Memory B cell (primary cell): ENCODE measurements at regions not wholly inside any gene's neighbourhood (a gene's known extent, or its start where the extent isn't known, plus 50 kb on each side); places are given as distances from the start of the nearest gene placed in this dataset.

Experiments
- ATAC-seq: fragments of 150-1000 bp; cut with Tn5 transposase; 2 replicates; pipeline ENCODE4 v1.10.0; 2021; ENCODE audit warnings: low read depth, mild to moderate bottlenecking, moderate library complexity
- DNase-seq, 2 donors: peaks; one replicate each; pipeline ENCODE4 v3.0.0; 2022; ENCODE audit warnings: low spot score in 2 of 2
- H3K27ac Mint-ChIP-seq: one replicate; pipeline ENCODE4 v1.8.0; 2022; ENCODE audit warnings: mild to moderate bottlenecking, moderate library complexity, mixed read lengths
- H3K27me3 Mint-ChIP-seq: one replicate; pipeline ENCODE4 v1.8.0; 2022; ENCODE audit warnings: mixed read lengths
- H3K36me3 Mint-ChIP-seq: one replicate; pipeline ENCODE4 v1.8.0; 2022; ENCODE audit warnings: mild to moderate bottlenecking, mixed read lengths
- H3K4me1 Mint-ChIP-seq: one replicate; pipeline ENCODE4 v1.8.0; 2022; ENCODE audit warnings: mixed read lengths
- H3K4me3 Mint-ChIP-seq: one replicate; pipeline ENCODE4 v1.8.0; 2022; ENCODE audit warnings: mild to moderate bottlenecking, moderate library complexity, mixed read lengths
- H3K9me3 Mint-ChIP-seq: one replicate; pipeline ENCODE4 v1.8.0; 2022; ENCODE audit warnings: mixed read lengths

DNA sequence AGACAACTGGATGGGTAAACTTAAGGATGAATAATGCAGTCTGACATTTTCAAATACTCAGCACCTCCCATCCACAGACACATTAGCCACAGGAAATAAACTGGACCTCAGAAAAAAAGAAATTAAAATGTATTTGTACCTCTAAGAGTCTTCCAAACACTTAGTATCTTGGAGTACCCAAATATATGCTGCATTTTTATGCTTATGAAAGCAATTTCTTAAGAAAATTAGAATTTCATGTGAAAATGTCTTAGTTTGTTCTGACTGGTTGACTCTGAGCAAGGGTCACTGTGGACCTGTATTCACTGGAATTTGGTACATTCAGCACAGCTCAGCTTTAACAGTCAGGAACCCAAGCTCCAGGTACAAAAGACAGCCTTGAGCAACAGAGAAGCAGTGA lies 216.2 kb upstream of the UBE2E2 start:
- peaks cover 5% of the 10 kb centered on the region for H3K9me3 Mint-ChIP-seq
- H3K27ac Mint-ChIP-seq: no peak overlapping the region
- DNase-seq (no peak), ATAC-seq (no peak)
- H3K36me3 Mint-ChIP-seq: no peaks in the 10 kb centered on the region
- H3K4me1 Mint-ChIP-seq: no peaks in the 10 kb centered on the region
- H3K4me3 Mint-ChIP-seq: no peak overlapping the region
- peaks cover 8% of the 10 kb centered on the region for H3K27me3 Mint-ChIP-seq

DNA sequence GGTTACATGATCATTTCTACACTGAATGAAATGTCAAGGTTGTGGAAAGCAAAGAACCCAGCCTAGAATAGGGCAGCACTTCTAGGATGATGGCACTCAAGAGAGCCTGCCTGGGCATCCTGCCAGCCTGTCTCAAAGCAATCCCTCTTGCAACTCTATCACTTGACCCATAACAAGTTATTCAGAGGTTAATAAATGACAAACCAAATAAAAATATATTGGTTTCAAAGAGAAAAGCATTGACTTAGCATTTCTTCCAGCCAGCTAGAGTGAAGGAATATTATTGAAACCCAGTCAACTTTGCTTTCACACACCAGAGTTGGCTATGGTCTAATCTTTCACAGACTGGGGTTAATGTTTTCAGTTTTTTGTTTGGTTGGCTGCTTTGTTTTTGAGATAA lies 214.6 kb upstream of the UBE2E2 start:
- H3K27me3 Mint-ChIP-seq: peaks cover 5% of the 10 kb centered on the region
- no peaks in the 10 kb centered on the region for H3K36me3 Mint-ChIP-seq
- no peak overlapping the region for H3K4me3 Mint-ChIP-seq
- no peak for ATAC-seq
- peaks cover 5% of the 10 kb centered on the region for H3K9me3 Mint-ChIP-seq
- H3K27ac Mint-ChIP-seq: no peak overlapping the region
- DNase-seq: no peak
- no peaks in the 10 kb centered on the region for H3K4me1 Mint-ChIP-seq

DNA sequence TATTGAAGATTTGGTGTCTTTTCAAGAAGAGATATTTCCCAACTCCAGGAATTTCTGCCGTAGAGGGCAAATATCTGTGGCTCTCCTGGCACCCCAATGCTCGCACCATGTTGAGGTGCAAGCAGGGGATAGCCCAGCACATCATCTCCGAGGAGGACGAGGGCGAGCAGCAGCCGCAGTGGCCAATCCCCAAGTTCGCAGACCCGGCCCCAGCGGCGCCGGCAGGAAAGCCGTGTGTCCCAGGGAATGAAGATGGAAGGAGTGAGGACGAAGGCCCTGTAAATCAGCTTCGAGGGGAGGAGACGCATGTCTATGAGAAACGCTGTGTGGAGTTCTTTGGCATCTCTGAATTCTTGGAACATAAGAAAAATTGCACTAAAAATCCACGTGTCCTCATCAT lies 213.4 kb upstream of the UBE2E2 start:
- Mint-ChIP-seq H3K9me3 (peaks cover 5% of the 10 kb centered on the region), H3K4me3 (no peak overlapping the region), H3K4me1 (no peaks in the 10 kb centered on the region), H3K36me3 (no peaks in the 10 kb centered on the region), H3K27me3 (peaks cover 5% of the 10 kb centered on the region), H3K27ac (no peak overlapping the region)
- no peak for ATAC-seq
- DNase-seq: no peak

DNA sequence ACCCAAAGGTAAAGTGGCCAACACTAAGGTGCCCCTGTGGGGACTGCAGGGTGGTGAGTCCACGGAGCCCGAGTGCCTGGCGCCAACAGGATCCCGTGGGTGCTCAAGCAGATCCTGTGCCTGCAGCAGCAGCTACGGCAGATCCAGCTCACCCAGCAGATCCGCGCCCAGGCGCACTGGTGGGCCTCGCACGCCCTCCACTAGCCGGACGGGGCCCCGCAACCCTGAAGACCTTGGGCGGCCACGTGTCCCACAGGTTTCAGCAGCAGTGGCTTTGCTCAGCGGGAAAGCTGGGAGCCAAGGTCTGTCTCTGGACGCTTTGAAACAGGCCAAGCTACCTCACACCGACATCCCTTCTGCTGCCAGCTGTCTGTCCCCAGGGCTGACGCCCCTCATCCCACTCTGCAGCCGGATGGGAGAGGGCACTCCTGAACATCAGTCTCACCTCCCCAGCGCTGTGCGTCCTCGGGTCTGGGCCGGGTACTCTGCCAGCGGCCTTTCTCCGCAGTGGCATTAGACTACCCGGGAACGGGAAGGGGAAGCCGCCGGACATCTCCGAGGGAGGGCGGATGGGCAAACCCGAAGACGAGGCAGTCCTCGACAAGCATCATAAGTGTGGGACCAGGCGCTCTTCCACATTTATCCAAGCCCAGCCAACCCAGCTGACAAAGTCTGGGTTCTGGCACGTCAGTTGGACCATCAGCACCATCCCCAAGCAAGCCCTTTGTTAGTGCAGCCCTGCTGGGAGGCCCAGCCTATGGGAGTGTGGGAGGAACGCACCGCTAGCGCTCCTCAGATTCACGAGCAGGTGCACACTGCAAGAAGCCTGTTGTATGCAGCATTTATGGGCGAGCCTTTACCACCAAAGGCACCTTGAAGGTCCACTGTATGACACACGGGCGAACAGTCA lies 212.6 kb upstream of the UBE2E2 start:
- Mint-ChIP-seq H3K4me1 (no peaks in the 10 kb centered on the region), H3K4me3 (no peak overlapping the region), H3K27ac (no peak overlapping the region), H3K9me3 (peaks cover 2% of the 10 kb centered on the region), H3K36me3 (no peaks in the 10 kb centered on the region), H3K27me3 (peaks cover 4% of the 10 kb centered on the region)
- ATAC-seq (no peak), DNase-seq (no peak)

DNA sequence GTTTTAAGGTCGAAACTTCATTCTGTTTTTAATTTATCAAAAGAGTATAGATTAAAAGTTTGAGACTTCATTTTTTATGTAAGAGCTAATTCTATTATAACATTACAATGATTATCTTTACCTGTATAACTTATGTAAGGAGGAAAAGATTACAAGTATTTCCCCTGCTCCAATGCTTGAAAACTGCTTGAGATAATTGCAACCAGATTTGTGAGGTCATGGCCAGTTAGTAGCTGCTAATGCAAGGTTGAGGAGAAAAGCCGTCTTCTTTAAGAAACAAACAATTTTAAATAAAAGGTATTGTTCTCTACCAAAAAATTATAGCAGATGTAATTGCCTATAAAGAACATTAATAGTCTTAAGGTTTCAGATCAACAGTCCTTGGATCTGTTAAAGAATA lies 208.3 kb upstream of the UBE2E2 start:
- Mint-ChIP-seq H3K27me3 (peaks cover 2% of the 10 kb centered on the region), H3K27ac (no peak overlapping the region), H3K4me3 (no peak overlapping the region), H3K9me3 (no peaks in the 10 kb centered on the region), H3K4me1 (no peaks in the 10 kb centered on the region), H3K36me3 (no peaks in the 10 kb centered on the region)
- ATAC-seq (no peak), DNase-seq (no peak)

DNA sequence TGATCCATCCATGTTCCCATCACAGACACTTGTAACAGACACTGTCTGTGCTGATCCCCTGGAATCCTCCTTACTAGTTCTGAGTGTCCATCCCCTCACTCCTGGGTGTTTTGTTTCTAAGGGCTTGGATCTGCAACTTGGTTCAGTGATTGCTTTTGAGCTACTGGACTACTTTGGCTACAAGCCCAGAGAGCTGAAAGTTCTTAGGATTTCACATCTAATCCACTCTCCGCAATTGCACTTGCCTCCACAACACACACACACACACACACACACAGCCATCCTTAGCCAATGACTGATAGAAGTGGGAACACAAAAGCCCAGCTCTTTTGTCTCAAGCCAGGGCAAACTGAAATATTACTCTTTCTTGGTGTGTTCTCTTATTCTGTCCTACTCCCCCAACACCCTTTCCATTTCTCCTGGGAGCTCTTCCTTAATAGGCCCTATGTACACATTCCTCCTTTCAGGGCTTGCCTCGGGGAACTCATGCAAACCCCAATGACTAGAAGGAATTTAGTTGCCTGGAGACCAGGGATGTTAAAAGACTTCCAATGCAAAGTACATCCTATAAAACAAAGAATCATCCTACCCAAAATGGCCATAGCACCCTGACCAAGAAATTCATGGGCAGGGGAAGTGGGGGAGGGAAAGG lies 206.1 kb upstream of the UBE2E2 start:
- Mint-ChIP-seq H3K9me3 (no peaks in the 10 kb centered on the region), H3K27ac (no peak overlapping the region), H3K4me3 (no peak overlapping the region), H3K27me3 (no peaks in the 10 kb centered on the region), H3K4me1 (no peaks in the 10 kb centered on the region), H3K36me3 (no peaks in the 10 kb centered on the region)
- ATAC-seq (no peak), DNase-seq (no peak)

DNA sequence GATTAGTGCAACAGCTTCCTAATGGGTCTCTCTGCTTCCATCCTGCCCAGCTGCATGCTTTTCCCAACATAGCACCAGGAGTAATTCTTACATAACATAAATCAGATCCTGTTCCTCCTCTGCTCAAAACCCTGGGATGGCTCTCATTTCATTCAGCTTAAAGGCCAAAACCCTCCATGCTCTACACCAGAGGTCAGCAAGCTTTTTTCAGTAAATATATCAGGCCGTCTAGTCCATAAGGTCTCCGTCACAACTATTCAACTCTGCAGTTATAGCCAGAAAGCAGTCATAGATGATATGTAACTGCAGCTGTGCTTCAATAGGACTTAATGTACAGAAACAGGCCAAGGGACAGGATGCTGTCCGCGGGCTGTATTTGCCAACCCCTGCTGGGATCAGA lies 202.8 kb upstream of the UBE2E2 start:
- Mint-ChIP-seq H3K27ac (no peak overlapping the region), H3K36me3 (no peaks in the 10 kb centered on the region), H3K4me1 (no peaks in the 10 kb centered on the region), H3K4me3 (no peak overlapping the region), H3K27me3 (no peaks in the 10 kb centered on the region), H3K9me3 (no peaks in the 10 kb centered on the region)
- DNase-seq (no peak), ATAC-seq (no peak)

DNA sequence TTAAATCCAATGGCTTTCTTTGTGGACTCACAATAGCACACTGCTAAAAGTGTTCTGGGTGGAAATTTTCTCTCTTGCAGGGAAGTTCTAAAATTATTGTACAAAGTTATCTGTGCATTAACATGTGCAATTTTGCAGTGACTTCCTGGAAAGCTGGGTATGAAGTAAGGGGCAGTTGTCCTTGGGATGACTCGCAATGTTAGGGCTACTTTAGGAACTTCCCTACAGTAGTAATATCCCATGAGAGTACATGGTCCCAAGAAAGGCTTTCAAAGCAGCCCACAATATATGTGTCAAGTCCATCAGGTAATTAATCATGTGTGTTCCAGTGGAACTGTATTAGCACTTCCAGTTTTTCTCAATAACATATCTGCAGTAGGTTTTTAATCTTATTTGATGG lies 201.0 kb upstream of the UBE2E2 start:
- H3K36me3 Mint-ChIP-seq: no peaks in the 10 kb centered on the region
- no peaks in the 10 kb centered on the region for H3K9me3 Mint-ChIP-seq
- DNase-seq (no peak), ATAC-seq (no peak)
- no peak overlapping the region for H3K27ac Mint-ChIP-seq
- H3K4me1 Mint-ChIP-seq: no peaks in the 10 kb centered on the region
- H3K4me3 Mint-ChIP-seq: no peak overlapping the region
- no peaks in the 10 kb centered on the region for H3K27me3 Mint-ChIP-seq

DNA sequence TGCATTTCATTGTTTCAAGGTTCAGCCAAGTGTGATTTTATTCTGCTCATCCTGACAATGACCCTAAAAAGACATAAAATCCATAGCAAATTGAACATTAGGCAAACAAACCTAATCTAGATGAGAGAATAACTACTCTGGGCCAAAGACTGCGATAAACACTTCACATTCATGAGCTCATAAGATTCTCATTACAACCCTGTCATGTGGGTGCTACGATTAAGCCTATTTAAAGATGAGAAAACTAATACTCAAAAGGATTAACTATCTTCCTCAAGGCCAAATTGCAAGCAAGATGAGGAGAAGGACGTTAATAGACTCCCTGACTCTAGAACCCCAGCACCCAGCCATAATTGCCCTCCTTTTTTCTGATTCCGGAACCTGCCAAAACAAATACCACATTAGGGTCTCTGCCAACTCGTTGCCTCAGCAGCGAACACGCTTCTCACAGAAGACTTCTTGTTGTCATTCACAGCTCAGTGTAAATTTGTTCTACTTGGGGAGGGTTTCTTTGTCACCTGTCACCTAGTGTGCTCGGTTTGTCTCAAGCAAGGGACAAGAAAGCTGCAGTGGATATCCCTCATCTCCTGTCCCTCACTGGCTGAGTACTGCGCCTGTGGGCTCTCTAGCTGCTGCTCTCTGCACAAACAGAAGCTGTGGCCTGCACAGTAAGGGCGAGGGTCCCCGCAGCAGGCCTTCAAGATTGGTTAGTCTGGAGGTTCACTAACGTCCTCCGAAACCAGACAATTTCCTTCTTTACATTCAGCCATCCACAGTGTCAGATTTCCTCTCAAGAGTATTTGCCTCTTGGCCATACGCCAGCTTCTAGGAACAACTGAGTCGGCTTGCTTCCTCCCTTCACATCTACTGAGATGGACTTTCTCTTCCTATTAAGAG lies 200.0 kb upstream of the UBE2E2 start:
- DNase-seq (no peak), ATAC-seq (no peak)
- Mint-ChIP-seq H3K27me3 (no peaks in the 10 kb centered on the region), H3K27ac (no peak overlapping the region), H3K36me3 (no peaks in the 10 kb centered on the region), H3K4me3 (no peak overlapping the region), H3K4me1 (no peaks in the 10 kb centered on the region), H3K9me3 (no peaks in the 10 kb centered on the region)

DNA sequence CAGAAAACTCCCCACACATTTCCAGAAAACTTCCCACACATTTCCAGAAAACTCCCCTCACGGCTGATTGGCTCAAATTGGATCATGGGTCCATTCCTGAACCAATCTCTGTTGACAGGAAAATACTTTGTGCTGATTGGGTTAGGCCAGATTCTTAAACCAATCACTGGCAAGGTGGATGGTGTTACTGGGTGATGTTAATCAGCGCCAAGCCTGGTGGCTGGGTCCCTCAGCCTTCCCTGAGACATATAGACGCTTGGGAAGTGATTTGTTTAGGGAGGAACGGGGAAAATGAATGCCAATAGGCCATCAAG lies 199.4 kb upstream of the UBE2E2 start:
- no peaks in the 10 kb centered on the region for H3K4me1 Mint-ChIP-seq
- H3K4me3 Mint-ChIP-seq: no peak overlapping the region
- no peak overlapping the region for H3K27ac Mint-ChIP-seq
- no peaks in the 10 kb centered on the region for H3K9me3 Mint-ChIP-seq
- no peak for DNase-seq
- no peaks in the 10 kb centered on the region for H3K36me3 Mint-ChIP-seq
- H3K27me3 Mint-ChIP-seq: no peaks in the 10 kb centered on the region
- no peak for ATAC-seq

DNA sequence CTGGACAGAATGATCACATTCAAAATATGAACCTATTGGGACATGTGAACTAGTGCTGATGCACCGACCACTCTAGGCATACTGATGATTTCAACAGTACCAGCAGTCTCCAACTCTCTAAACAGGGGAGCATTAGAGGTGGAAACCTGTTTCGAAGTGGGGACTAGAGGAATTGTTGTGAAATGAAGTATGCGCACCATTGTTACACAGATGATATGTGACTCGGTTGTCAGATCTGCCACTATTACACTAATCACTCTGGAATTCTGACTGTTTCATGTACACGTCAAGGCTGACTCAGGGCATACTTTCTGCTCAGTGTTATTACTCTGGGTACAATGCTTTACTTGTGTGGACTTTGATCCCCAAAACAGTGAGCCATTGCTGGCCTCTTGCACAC lies 198.2 kb upstream of the UBE2E2 start:
- no peak for ATAC-seq
- no peak for DNase-seq
- no peak overlapping the region for H3K4me3 Mint-ChIP-seq
- peaks cover under 1% of the 10 kb centered on the region for H3K27me3 Mint-ChIP-seq
- H3K27ac Mint-ChIP-seq: no peak overlapping the region
- H3K9me3 Mint-ChIP-seq: peaks cover under 1% of the 10 kb centered on the region
- no peaks in the 10 kb centered on the region for H3K36me3 Mint-ChIP-seq
- no peaks in the 10 kb centered on the region for H3K4me1 Mint-ChIP-seq

DNA sequence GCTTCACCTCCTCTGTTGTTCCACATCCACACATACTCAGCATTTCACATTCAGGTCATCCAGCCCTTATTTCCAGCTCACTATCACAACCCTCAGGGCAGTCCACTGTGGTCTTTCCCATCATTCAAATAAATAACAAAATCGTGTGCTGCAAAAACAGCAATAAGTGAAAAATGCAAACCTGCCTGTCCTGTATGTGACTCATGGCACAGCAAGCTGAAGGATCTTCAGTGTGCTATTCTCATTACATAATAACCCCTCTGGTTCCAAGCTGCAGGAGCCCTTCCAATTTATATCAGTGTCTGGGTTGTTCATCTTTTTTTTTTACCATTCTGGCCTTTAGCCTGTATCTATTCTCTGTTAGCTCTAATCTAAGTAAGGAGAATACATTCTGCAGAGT lies 185.3 kb upstream of the UBE2E2 start:
- H3K9me3 Mint-ChIP-seq: no peaks in the 10 kb centered on the region
- DNase-seq (no peak), ATAC-seq (no peak)
- H3K27me3 Mint-ChIP-seq: peaks cover 12% of the 10 kb centered on the region
- no peaks in the 10 kb centered on the region for H3K4me1 Mint-ChIP-seq
- no peak overlapping the region for H3K4me3 Mint-ChIP-seq
- H3K27ac Mint-ChIP-seq: no peak overlapping the region
- peaks cover 1% of the 10 kb centered on the region for H3K36me3 Mint-ChIP-seq

DNA sequence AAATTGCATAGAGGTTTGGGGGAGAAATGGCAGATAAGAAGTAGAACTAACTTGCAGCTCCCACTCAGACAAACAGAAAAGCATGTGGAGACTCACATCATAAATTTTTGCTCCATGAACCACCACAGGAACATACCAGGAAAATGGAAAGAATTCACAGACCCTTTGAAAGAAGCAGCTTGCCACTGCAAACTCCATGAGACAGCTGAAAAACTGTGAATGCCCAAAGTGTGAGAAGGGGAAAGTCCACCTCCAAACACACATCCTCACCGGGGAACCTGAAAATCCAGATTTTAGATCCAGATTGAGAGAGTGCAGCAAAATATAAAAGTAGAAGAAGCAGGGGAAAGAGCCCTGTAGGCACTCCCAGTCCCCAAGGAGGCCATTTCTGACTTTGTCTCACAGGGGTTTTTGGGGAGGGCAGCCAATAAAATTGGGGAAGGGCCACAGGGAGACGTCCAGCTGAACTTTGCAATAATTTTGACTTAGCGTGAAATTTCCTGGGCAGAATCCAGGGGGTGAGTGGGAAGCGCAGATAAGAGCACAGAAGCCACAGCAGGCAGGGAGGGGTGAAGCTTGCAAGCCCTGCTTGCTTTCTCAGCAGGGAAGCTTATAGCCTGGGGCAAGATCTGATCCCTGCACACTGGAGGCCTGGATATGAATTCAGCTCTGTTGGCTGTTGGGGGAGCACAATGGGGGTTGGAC lies 183.4 kb upstream of the UBE2E2 start:
- no peak for DNase-seq
- no peak for ATAC-seq
- H3K27ac Mint-ChIP-seq: no peak overlapping the region

DNA sequence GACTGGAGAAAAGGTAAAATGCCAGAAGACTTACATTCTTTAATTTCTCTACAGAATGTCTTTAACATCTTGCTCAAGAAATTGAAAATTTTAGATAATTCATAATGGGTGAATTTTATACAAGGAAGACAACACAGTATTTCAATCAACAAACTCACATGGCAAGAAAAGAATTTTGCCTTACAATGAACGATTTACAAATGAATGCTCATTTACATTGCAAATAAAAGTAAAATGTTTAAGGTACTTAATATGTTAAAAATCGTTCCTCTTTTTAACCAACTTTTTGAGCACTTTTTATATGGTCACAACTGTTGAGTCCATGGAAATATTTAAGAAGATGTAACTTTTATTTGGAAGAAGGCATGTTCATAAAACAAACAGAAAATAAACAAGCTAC lies 174.8 kb upstream of the UBE2E2 start:
- ATAC-seq (no peak), DNase-seq (no peak)
- Mint-ChIP-seq H3K4me1 (no peaks in the 10 kb centered on the region), H3K36me3 (peaks cover under 1% of the 10 kb centered on the region), H3K9me3 (peaks cover 15% of the 10 kb centered on the region), H3K27ac (no peak overlapping the region), H3K27me3 (peaks cover 6% of the 10 kb centered on the region), H3K4me3 (no peak overlapping the region)

More for the DNA sequence above, 183.4 kb upstream of the UBE2E2 start:
- Mint-ChIP-seq H3K4me3 (no peak overlapping the region), H3K4me1 (no peaks in the 10 kb centered on the region), H3K9me3 (peaks cover 11% of the 10 kb centered on the region), H3K36me3 (peaks cover 4% of the 10 kb centered on the region), H3K27me3 (peaks cover 11% of the 10 kb centered on the region)
